HG03342 (cell line): ENCODE measurements at regions not wholly inside any gene's neighbourhood (a gene's known extent, or its start where the extent isn't known, plus 50 kb on each side); places are given as distances from the start of the nearest gene placed in this dataset.
A peak's percentile ranks its signal among the peaks of the same experiment; 100 is the strongest.
"Not testable (repeated sequence)": the region's sequence is repeated elsewhere in the genome, so short reads cannot be mapped to it uniquely, and the experiment has no call there.

Experiments
- ATAC-seq: cut with Tn5 transposase; IDR thresholded peaks from one replicate; pipeline ENCODE4 v1.9.1; 2021; ENCODE audit warnings: mild to moderate bottlenecking, moderate library complexity; ENCODE audit not compliant: unreplicated experiment

- no peak for ATAC-seq
Observed at GRCh38 chr3:152768478-152768877, 66.5 kb upstream of the P2RY1 start.

DNA sequence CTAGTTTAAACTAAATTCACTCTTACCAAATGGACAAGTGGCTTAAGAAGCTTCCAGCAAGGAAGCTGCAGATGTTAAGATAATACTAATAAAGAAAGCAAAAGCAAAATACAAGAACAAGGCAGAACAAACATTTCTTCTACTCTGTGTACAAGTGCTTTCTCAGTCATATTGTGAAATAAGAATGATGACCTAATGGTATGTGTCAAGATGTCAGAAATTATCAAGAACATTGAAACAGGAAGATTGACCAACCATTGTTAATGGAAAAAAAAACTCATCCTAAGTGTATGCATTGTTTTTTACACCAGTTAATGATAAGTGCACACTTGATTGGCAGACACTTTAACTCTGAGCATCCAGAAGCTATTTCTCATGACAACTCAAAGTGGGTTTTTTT is 65.4 kb upstream of the P2RY1 start:
- ATAC-seq, result peak; percentile 95

GRCh38 chr3:152770296-152770695 is 64.6 kb upstream of the P2RY1 start:
- ATAC-seq, result no peak

GRCh38 chr3:152771120-152771519 is 63.8 kb upstream of the P2RY1 start:
- ATAC-seq, result no peak

DNA sequence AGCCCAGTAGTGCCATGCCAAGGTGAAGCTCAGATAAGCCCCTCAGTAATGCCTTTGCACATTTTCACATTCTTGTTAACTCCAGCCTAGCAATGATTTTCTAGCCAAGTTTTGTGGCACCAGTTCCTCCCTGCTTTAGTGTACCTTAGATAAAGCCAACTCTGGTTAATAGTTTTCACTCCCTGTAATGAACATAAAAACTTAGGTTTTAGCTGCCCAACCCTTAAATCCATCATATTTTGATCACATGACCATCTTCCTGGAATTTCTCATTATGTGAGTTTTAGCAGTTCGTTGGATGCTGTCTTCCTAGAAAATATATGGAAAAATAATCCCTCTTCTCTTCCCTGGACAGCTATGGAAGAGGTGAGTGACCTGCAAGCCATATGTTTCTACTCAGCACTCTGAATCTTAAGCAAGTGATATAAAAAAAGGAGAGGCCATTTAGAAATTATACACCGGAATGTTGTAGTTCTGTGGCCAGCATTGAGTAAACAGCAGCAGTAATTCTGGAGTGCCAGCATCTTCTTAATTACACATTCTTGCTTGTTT is 62.2 kb upstream of the P2RY1 start:
- no peak for ATAC-seq

GRCh38 chr3:152773633-152774032 is 61.3 kb upstream of the P2RY1 start:
- no peak for ATAC-seq

- ATAC-seq, result not testable (repeated sequence)
Observed at GRCh38 chr3:152774230-152774629, 60.7 kb upstream of the P2RY1 start.

DNA sequence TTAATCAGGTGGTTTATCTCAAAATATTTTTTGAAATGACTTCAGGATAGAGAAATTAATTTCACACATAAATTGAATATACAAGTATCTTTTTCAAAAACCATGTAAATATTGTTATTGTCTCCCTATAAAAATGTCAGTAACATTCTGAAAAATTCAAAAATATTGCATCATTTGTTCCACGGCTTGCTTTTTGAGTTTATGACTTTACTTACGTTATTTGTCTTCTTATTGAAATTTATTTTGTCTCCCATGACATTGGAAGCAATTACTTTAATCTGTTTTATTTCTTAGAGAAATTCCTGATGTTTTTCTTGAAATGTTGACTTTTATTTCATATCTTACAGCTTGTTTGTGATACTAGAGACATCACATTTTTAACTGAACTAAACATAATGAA is 56.9 kb upstream of the P2RY1 start:
- no peak for ATAC-seq

DNA sequence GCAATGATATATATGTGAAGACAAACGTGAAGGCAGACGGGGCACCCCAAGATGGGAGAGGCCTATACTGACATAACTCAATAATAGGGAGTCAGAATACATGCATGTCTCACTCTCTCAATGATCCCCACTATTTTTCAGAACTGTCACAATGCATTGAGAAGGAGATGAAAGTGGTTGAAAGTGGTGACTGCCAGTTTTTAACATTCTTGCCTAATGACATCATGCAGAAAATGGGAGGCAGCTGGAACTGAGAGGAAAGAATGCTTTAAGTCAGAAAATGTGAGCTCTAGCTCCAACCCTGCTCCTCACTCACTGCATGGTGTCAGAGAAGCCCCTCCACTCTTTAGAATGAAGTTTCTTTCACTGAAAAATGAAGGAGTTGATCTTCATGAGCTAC is 55.3 kb upstream of the P2RY1 start:
- ATAC-seq, result no peak

GRCh38 chr3:152780553-152780952 is 54.4 kb upstream of the P2RY1 start:
- no peak for ATAC-seq

- no peak for ATAC-seq
Observed at GRCh38 chr3:152785051-152785450, 49.9 kb upstream of the P2RY1 start.
